ENCODE measurements at regions not wholly inside any gene's neighbourhood (a gene's known extent, or its start where the extent isn't known, plus 50 kb on each side); places are given as distances from the start of the nearest gene placed in this dataset.
"Not testable (repeated sequence)": the region's sequence is repeated elsewhere in the genome, so short reads cannot be mapped to it uniquely, and the experiment has no call there.

- no peaks in the 10 kb centered on the region for H3K27me3 ChIP-seq (ENCODE audit: control insufficient read depth in 5 of 5, insufficient read depth in 4 of 5, low read length in 5 of 5)
- H3K9ac ChIP-seq (ENCODE audit: low read length in 5 of 5) = no peak overlapping the region
- H3K27ac ChIP-seq (ENCODE audit: low read depth, low read length) = no peak overlapping the region
- peaks cover 1 to 14% (median 11%) of the 10 kb centered on the region in 5 donors for H3K4me1 ChIP-seq (ENCODE audit: control insufficient read depth in 5 of 5, insufficient read depth in 5 of 5, low read length in 5 of 5)
- H3K4me3 ChIP-seq (ENCODE audit: low read depth in 1 of 5, low read length in 5 of 5) = no peak overlapping the region
- H3K9me3 ChIP-seq (ENCODE audit: control insufficient read depth in 5 of 5, low read length in 5 of 5) = no peaks in the 10 kb centered on the region
- no peaks in the 10 kb centered on the region for H3K36me3 ChIP-seq (ENCODE audit: control insufficient read depth in 5 of 5, insufficient read depth in 5 of 5, low read length in 5 of 5)
Observed at GRCh38 chr14:51341338-51341737, 101.3 kb downstream of the TMX1 start.

GRCh38 chr14:51342226-51342625 lies 102.2 kb downstream of the TMX1 start:
- Histone ChIP-seq H3K9me3 (ENCODE audit: control insufficient read depth in 5 of 5, low read length in 5 of 5) (no peaks in the 10 kb centered on the region), H3K9ac (ENCODE audit: low read length in 5 of 5) (no peak overlapping the region), H3K36me3 (ENCODE audit: control insufficient read depth in 5 of 5, insufficient read depth in 5 of 5, low read length in 5 of 5) (no peaks in the 10 kb centered on the region), H3K4me3 (ENCODE audit: low read depth in 1 of 5, low read length in 5 of 5) (no peak overlapping the region), H3K27me3 (ENCODE audit: control insufficient read depth in 5 of 5, insufficient read depth in 4 of 5, low read length in 5 of 5) (no peaks in the 10 kb centered on the region), H3K27ac (ENCODE audit: low read depth, low read length) (no peak overlapping the region), H3K4me1 (ENCODE audit: control insufficient read depth in 5 of 5, insufficient read depth in 5 of 5, low read length in 5 of 5) (peaks cover 0 to 5% (median 2%) of the 10 kb centered on the region in 5 donors)

GRCh38 chr14:51351997-51352396 lies 112.0 kb downstream of the TMX1 start:
- Histone ChIP-seq H3K9ac (ENCODE audit: low read length in 5 of 5) (no peak overlapping the region), H3K9me3 (ENCODE audit: control insufficient read depth in 5 of 5, low read length in 5 of 5) (no peaks in the 10 kb centered on the region), H3K27ac (ENCODE audit: low read depth, low read length) (no peak overlapping the region), H3K4me3 (ENCODE audit: low read depth in 1 of 5, low read length in 5 of 5) (no peak overlapping the region), H3K4me1 (ENCODE audit: control insufficient read depth in 5 of 5, insufficient read depth in 5 of 5, low read length in 5 of 5) (peaks cover 0 to 7% (median 2%) of the 10 kb centered on the region in 5 donors), H3K36me3 (ENCODE audit: control insufficient read depth in 5 of 5, insufficient read depth in 5 of 5, low read length in 5 of 5) (no peaks in the 10 kb centered on the region), H3K27me3 (ENCODE audit: control insufficient read depth in 5 of 5, insufficient read depth in 4 of 5, low read length in 5 of 5) (no peaks in the 10 kb centered on the region)

- Histone ChIP-seq H3K36me3 (ENCODE audit: control insufficient read depth in 5 of 5, insufficient read depth in 5 of 5, low read length in 5 of 5) (no peaks in the 10 kb centered on the region), H3K9me3 (ENCODE audit: control insufficient read depth in 5 of 5, low read length in 5 of 5) (no peaks in the 10 kb centered on the region), H3K9ac (ENCODE audit: low read length in 5 of 5) (no peak overlapping the region), H3K4me3 (ENCODE audit: low read depth in 1 of 5, low read length in 5 of 5) (no peak overlapping the region), H3K27ac (ENCODE audit: low read depth, low read length) (no peak overlapping the region), H3K4me1 (ENCODE audit: control insufficient read depth in 5 of 5, insufficient read depth in 5 of 5, low read length in 5 of 5) (peaks cover 0 to 7% (median 2%) of the 10 kb centered on the region in 5 donors), H3K27me3 (ENCODE audit: control insufficient read depth in 5 of 5, insufficient read depth in 4 of 5, low read length in 5 of 5) (no peaks in the 10 kb centered on the region)
Observed at GRCh38 chr14:51353901-51354300, 113.9 kb downstream of the TMX1 start.

GRCh38 chr14:51354846-51355245 lies 114.8 kb downstream of the TMX1 start:
- Histone ChIP-seq H3K36me3 (ENCODE audit: control insufficient read depth in 5 of 5, insufficient read depth in 5 of 5, low read length in 5 of 5) (no peaks in the 10 kb centered on the region), H3K27me3 (ENCODE audit: control insufficient read depth in 5 of 5, insufficient read depth in 4 of 5, low read length in 5 of 5) (no peaks in the 10 kb centered on the region), H3K9ac (ENCODE audit: low read length in 5 of 5) (no peak overlapping the region), H3K9me3 (ENCODE audit: control insufficient read depth in 5 of 5, low read length in 5 of 5) (no peaks in the 10 kb centered on the region), H3K4me1 (ENCODE audit: control insufficient read depth in 5 of 5, insufficient read depth in 5 of 5, low read length in 5 of 5) (peaks cover 0 to 7% (median 2%) of the 10 kb centered on the region in 5 donors), H3K4me3 (ENCODE audit: low read depth in 1 of 5, low read length in 5 of 5) (no peak overlapping the region), H3K27ac (ENCODE audit: low read depth, low read length) (no peak overlapping the region)

GRCh38 chr14:51356381-51356780 lies 116.3 kb downstream of the TMX1 start:
- Histone ChIP-seq H3K9me3 (ENCODE audit: control insufficient read depth in 5 of 5, low read length in 5 of 5) (no peaks in the 10 kb centered on the region), H3K4me3 (ENCODE audit: low read depth in 1 of 5, low read length in 5 of 5) (no peak overlapping the region), H3K27ac (ENCODE audit: low read depth, low read length) (no peak overlapping the region), H3K9ac (ENCODE audit: low read length in 5 of 5) (no peak overlapping the region), H3K36me3 (ENCODE audit: control insufficient read depth in 5 of 5, insufficient read depth in 5 of 5, low read length in 5 of 5) (no peaks in the 10 kb centered on the region), H3K4me1 (ENCODE audit: control insufficient read depth in 5 of 5, insufficient read depth in 5 of 5, low read length in 5 of 5) (peaks cover 0 to 9% (median 7%) of the 10 kb centered on the region in 5 donors), H3K27me3 (ENCODE audit: control insufficient read depth in 5 of 5, insufficient read depth in 4 of 5, low read length in 5 of 5) (no peaks in the 10 kb centered on the region)

- Histone ChIP-seq H3K27me3 (ENCODE audit: control insufficient read depth in 5 of 5, insufficient read depth in 4 of 5, low read length in 5 of 5) (no peaks in the 10 kb centered on the region), H3K4me3 (ENCODE audit: low read depth in 1 of 5, low read length in 5 of 5) (no peak overlapping the region), H3K9ac (ENCODE audit: low read length in 5 of 5) (no peak overlapping the region), H3K9me3 (ENCODE audit: control insufficient read depth in 5 of 5, low read length in 5 of 5) (no peaks in the 10 kb centered on the region), H3K4me1 (ENCODE audit: control insufficient read depth in 5 of 5, insufficient read depth in 5 of 5, low read length in 5 of 5) (peaks cover 0 to 9% (median 7%) of the 10 kb centered on the region in 5 donors), H3K36me3 (ENCODE audit: control insufficient read depth in 5 of 5, insufficient read depth in 5 of 5, low read length in 5 of 5) (no peaks in the 10 kb centered on the region), H3K27ac (ENCODE audit: low read depth, low read length) (no peak overlapping the region)
Observed at GRCh38 chr14:51357250-51357649, 117.2 kb downstream of the TMX1 start.

- Histone ChIP-seq H3K9me3 (ENCODE audit: control insufficient read depth in 5 of 5, low read length in 5 of 5) (no peaks in the 10 kb centered on the region), H3K27ac (ENCODE audit: low read depth, low read length) (no peak overlapping the region), H3K4me3 (ENCODE audit: low read depth in 1 of 5, low read length in 5 of 5) (no peak overlapping the region), H3K27me3 (ENCODE audit: control insufficient read depth in 5 of 5, insufficient read depth in 4 of 5, low read length in 5 of 5) (peaks cover 0 to 2% (median 0%) of the 10 kb centered on the region in 5 donors), H3K4me1 (ENCODE audit: control insufficient read depth in 5 of 5, insufficient read depth in 5 of 5, low read length in 5 of 5) (peaks cover 0 to 9% (median 7%) of the 10 kb centered on the region in 5 donors), H3K9ac (ENCODE audit: low read length in 5 of 5) (no peak overlapping the region), H3K36me3 (ENCODE audit: control insufficient read depth in 5 of 5, insufficient read depth in 5 of 5, low read length in 5 of 5) (no peaks in the 10 kb centered on the region)
Observed at GRCh38 chr14:51360592-51360991, 120.5 kb downstream of the TMX1 start.

GRCh38 chr14:51365241-51365965 lies 125.4 kb downstream of the TMX1 start:
- Histone ChIP-seq H3K27ac (ENCODE audit: low read depth, low read length) (no peak overlapping the region), H3K9ac (ENCODE audit: low read length in 5 of 5) (no peak overlapping the region), H3K27me3 (ENCODE audit: control insufficient read depth in 5 of 5, insufficient read depth in 4 of 5, low read length in 5 of 5) (peaks cover 0 to 7% (median 4%) of the 10 kb centered on the region in 5 donors), H3K4me3 (ENCODE audit: low read depth in 1 of 5, low read length in 5 of 5) (no peak overlapping the region), H3K4me1 (ENCODE audit: control insufficient read depth in 5 of 5, insufficient read depth in 5 of 5, low read length in 5 of 5) (peaks cover 0 to 17% (median 9%) of the 10 kb centered on the region in 5 donors), H3K9me3 (ENCODE audit: control insufficient read depth in 5 of 5, low read length in 5 of 5) (no peaks in the 10 kb centered on the region), H3K36me3 (ENCODE audit: control insufficient read depth in 5 of 5, insufficient read depth in 5 of 5, low read length in 5 of 5) (no peaks in the 10 kb centered on the region)

- not testable (repeated sequence) for H3K4me3 ChIP-seq (ENCODE audit: low read depth in 1 of 5, low read length in 5 of 5)
Observed at GRCh38 chr14:51366460-51366859, 126.4 kb downstream of the TMX1 start.

More at GRCh38 chr14:51366460-51366859, 126.4 kb downstream of the TMX1 start:
- H3K36me3 ChIP-seq (ENCODE audit: control insufficient read depth in 5 of 5, insufficient read depth in 5 of 5, low read length in 5 of 5); H3K27me3 ChIP-seq (ENCODE audit: control insufficient read depth in 5 of 5, insufficient read depth in 4 of 5, low read length in 5 of 5); H3K27ac ChIP-seq (ENCODE audit: low read depth, low read length); H3K9me3 ChIP-seq (ENCODE audit: control insufficient read depth in 5 of 5, low read length in 5 of 5); H3K9ac ChIP-seq (ENCODE audit: low read length in 5 of 5): not testable (repeated sequence)
- H3K4me1 ChIP-seq (ENCODE audit: control insufficient read depth in 5 of 5, insufficient read depth in 5 of 5, low read length in 5 of 5) = peaks cover 0 to 13% (median 4%) of the 10 kb centered on the region in 5 donors

Data from subcutaneous abdominal adipose tissue (tissue), 5 donors.